Mesendoderm (in vitro differentiated cells): ENCODE measurements at regions not wholly inside any gene's neighbourhood (a gene's known extent, or its start where the extent isn't known, plus 50 kb on each side); places are given as distances from the start of the nearest gene placed in this dataset.
"Not testable (repeated sequence)": the region's sequence is repeated elsewhere in the genome, so short reads cannot be mapped to it uniquely, and the experiment has no call there.

Experiments used
- DNase-seq: peaks from one replicate; pipeline ENCODE4 v3.0.0; 2013
- H2AK5ac ChIP-seq: 2 replicates; pipeline ENCODE4 v1.6.1; 2013; ENCODE audit warnings: low read length, inconsistent platforms
- H2BK120ac ChIP-seq: 2 replicates; pipeline ENCODE4 v1.6.1; 2013; ENCODE audit warnings: low read depth, mild to moderate bottlenecking, low read length, moderate library complexity, mixed read lengths
- H2BK15ac ChIP-seq: replicated peaks from 2 replicates; pipeline ENCODE4 v1.6.1; 2013; ENCODE audit warnings: low read depth, mild to moderate bottlenecking, moderate library complexity
- H2BK5ac ChIP-seq: 2 replicates; pipeline ENCODE4 v1.6.1; 2013; ENCODE audit warnings: low read length, inconsistent platforms
- H3K18ac ChIP-seq: 2 replicates; pipeline ENCODE4 v1.6.1; 2013; ENCODE audit warnings: mild to moderate bottlenecking, low read length, mixed read lengths
- H3K23ac ChIP-seq: one replicate; pipeline ENCODE4 v1.6.1; 2013; ENCODE audit warnings: low read length
- H3K27ac ChIP-seq: 2 replicates; pipeline ENCODE4 v1.5.1; 2013; ENCODE audit warnings: low read depth, mild to moderate bottlenecking, inconsistent platforms, low read length, moderate library complexity
- H3K27me3 ChIP-seq: 2 replicates; pipeline ENCODE4 v1.6.1; 2013; ENCODE audit warnings: low read length, control low read depth, mild to moderate bottlenecking, inconsistent platforms; ENCODE audit not compliant: insufficient read depth, poor library complexity
- H3K36me3 ChIP-seq: 2 replicates; pipeline ENCODE4 v1.6.1; 2013; ENCODE audit warnings: low read length, inconsistent platforms; ENCODE audit not compliant: control insufficient read depth, insufficient read depth
- H3K4ac ChIP-seq: one replicate; pipeline ENCODE4 v1.6.1; 2013; ENCODE audit warnings: low read depth, mild to moderate bottlenecking, low read length, moderate library complexity
- H3K4me1 ChIP-seq: 2 replicates; pipeline ENCODE4 v1.6.1; 2013; ENCODE audit warnings: low read depth, low read length, inconsistent platforms; ENCODE audit not compliant: control insufficient read depth
- H3K4me2 ChIP-seq: 2 replicates; pipeline ENCODE4 v1.6.1; 2013; ENCODE audit warnings: low read length
- H3K4me3 ChIP-seq: 2 replicates; pipeline ENCODE4 v1.5.1; 2013; ENCODE audit warnings: mild to moderate bottlenecking, low read length
- H3K56ac ChIP-seq: one replicate; pipeline ENCODE4 v1.6.1; 2013; ENCODE audit warnings: low read length
- H3K79me1 ChIP-seq: 2 replicates; pipeline ENCODE4 v1.6.1; 2013; ENCODE audit warnings: low read length, inconsistent platforms
- H3K79me2 ChIP-seq: 2 replicates; pipeline ENCODE4 v1.6.1; 2013; ENCODE audit warnings: mild to moderate bottlenecking, low read length; ENCODE audit not compliant: control insufficient read depth, insufficient read depth
- H3K9ac ChIP-seq: 2 replicates; pipeline ENCODE4 v1.6.1; 2013; ENCODE audit warnings: low read length, inconsistent platforms
- H4K5ac ChIP-seq: one replicate; pipeline ENCODE4 v1.6.1; 2013; ENCODE audit warnings: low read length
- H4K8ac ChIP-seq: one replicate; pipeline ENCODE4 v1.6.1; 2013; ENCODE audit warnings: low read depth, mild to moderate bottlenecking, control low read depth, low read length, moderate library complexity
- WGBS: extraction: QIAGEN DNeasy Blood & Tissue Kit; methylation state at CpG from one replicate; pipeline ENCODE4 v1.1.7; 2013; ENCODE audit warnings: low lambda C conversion rate, missing lambda C conversion rate; ENCODE audit not compliant: insufficient coverage; ENCODE audit errors: extremely low coverage; 5-methylcytosine and 5-hydroxymethylcytosine counted together

DNA sequence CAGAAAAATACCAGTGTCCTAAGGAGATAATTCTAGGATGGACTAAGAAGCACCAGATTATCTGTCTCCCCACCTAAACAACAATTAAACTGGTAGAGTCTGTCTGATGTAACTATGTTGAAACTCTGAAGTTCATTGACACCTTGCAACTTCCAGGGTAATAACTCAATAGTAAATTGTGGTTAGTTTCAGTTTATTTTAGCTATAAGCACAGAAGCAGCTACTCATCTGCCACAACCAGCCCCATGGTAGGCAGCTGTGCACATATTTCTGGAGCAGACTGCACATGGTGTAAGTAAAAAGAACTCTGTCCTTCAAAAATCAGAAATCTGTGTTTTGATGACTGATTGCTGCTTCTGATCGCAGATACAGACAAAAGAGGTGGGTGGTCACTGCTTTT, 852.1 kb downstream of the CDH11 start:
- Histone ChIP-seq H2AK5ac (no peak overlapping the region), H3K4ac (no peak overlapping the region), H3K23ac (no peak overlapping the region), H3K9ac (no peak overlapping the region), H4K8ac (no peak overlapping the region), H3K4me2 (no peak overlapping the region), H3K79me2 (no peaks in the 10 kb centered on the region), H3K18ac (no peak overlapping the region), H3K36me3 (no peaks in the 10 kb centered on the region), H3K4me3 (no peak overlapping the region), H3K79me1 (no peaks in the 10 kb centered on the region), H3K27ac (no peak overlapping the region), H3K56ac (no peak overlapping the region), H2BK5ac (no peak overlapping the region), H3K4me1 (no peaks in the 10 kb centered on the region), H4K5ac (no peak overlapping the region), H2BK15ac (no peak overlapping the region), H2BK120ac (no peak overlapping the region), H3K27me3 (no peaks in the 10 kb centered on the region)
- WGBS, result no CpG with 5 or more reads among the region's 1 CpG
- no peak for DNase-seq

DNA sequence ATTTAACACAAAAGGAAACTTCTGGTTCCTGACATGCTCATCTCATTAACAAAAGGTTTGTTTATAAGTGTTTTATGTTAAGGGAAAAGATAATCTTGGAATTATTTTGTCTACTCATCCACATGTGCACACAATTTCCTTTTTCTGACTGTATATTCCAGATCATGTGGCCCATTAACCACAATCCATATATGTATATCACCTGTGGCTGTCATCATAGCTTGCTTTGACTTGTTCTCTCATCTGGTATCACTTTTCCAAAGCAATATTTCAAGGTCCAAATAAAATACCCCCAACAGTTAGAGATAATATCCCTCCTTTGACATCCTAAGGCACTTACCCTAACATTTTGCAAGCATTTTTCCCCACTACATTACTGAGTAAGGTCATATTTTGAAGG, 856.1 kb downstream of the CDH11 start:
- no peak overlapping the region for H2BK15ac ChIP-seq
- no peak overlapping the region for H3K18ac ChIP-seq
- no peak overlapping the region for H2BK5ac ChIP-seq
- no peaks in the 10 kb centered on the region for H3K79me1 ChIP-seq
- no peak for DNase-seq
- no peak overlapping the region for H3K27ac ChIP-seq
- no peaks in the 10 kb centered on the region for H3K79me2 ChIP-seq
- no peak overlapping the region for H3K9ac ChIP-seq
- H3K4me1 ChIP-seq, result no peaks in the 10 kb centered on the region
- no peak overlapping the region for H3K23ac ChIP-seq
- H3K4me2 ChIP-seq, result no peak overlapping the region
- no peak overlapping the region for H2AK5ac ChIP-seq
- no peaks in the 10 kb centered on the region for H3K36me3 ChIP-seq
- no peak overlapping the region for H3K4ac ChIP-seq
- H2BK120ac ChIP-seq, result no peak overlapping the region
- H3K4me3 ChIP-seq, result no peak overlapping the region
- no peak overlapping the region for H4K5ac ChIP-seq
- H3K56ac ChIP-seq, result no peak overlapping the region
- no peak overlapping the region for H4K8ac ChIP-seq
- H3K27me3 ChIP-seq, result no peaks in the 10 kb centered on the region

DNA sequence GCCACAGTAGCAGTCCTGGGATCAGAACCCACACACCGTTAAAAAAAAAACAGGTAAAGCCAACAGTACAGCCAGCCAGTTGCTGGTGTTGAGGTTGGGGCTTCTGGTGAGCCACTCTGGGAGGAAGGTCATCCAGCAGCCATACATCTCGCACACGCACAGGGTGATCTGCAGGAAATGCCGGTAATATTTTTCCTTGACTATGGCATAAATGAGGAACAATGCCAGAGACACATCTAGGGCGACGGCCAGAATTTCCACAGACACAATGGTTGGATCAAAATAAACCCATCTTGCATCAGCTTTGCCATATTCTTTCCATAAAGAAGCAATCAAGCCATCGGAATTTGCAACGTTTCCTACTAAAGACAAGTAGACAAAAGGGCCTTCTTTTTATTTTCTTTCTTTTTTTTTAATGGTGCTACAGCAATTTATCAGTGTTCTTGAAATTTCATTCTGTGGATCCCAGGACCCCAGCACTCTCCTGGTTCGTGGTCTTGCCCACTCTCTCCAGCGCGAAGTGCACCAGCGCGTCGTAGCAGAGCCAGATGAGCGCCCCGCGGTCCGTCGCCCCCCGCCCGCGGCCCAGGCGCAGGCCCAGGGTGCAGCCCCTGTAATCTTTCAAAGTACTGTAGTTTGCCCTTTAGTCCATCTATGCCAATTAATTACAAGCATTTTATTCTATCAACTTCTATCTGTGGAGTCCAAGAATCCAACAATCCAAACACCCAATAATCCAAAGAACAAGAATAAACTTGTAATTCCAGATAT, 861.0 kb downstream of the CDH11 start:
- no CpG with 5 or more reads among the region's 23 CpGs for WGBS
- H2BK5ac ChIP-seq, H3K79me2 ChIP-seq, H3K4me3 ChIP-seq, H3K4me1 ChIP-seq, H3K56ac ChIP-seq, H3K36me3 ChIP-seq, H3K18ac ChIP-seq, H3K79me1 ChIP-seq, H3K4ac ChIP-seq, DNase-seq, H2AK5ac ChIP-seq, H3K9ac ChIP-seq, H4K5ac ChIP-seq, H4K8ac ChIP-seq, H3K23ac ChIP-seq, H3K4me2 ChIP-seq, H2BK15ac ChIP-seq, H3K27ac ChIP-seq, H3K27me3 ChIP-seq, H2BK120ac ChIP-seq: not testable (repeated sequence)

- Histone ChIP-seq H3K27ac (no peak overlapping the region), H4K5ac (no peak overlapping the region), H3K9ac (no peak overlapping the region), H3K23ac (no peak overlapping the region), H3K56ac (no peak overlapping the region), H2AK5ac (no peak overlapping the region), H3K79me1 (no peaks in the 10 kb centered on the region), H3K36me3 (no peaks in the 10 kb centered on the region), H3K4me3 (no peak overlapping the region), H4K8ac (no peak overlapping the region), H2BK120ac (no peak overlapping the region), H3K4me2 (no peak overlapping the region), H3K79me2 (no peaks in the 10 kb centered on the region), H3K4ac (no peak overlapping the region), H2BK15ac (no peak overlapping the region), H2BK5ac (no peak overlapping the region), H3K4me1 (no peaks in the 10 kb centered on the region), H3K18ac (no peak overlapping the region), H3K27me3 (no peaks in the 10 kb centered on the region)
- DNase-seq, result no peak
- WGBS, result no CpG with 5 or more reads among the region's 4 CpGs
These were observed 867.2 kb downstream of the CDH11 start for GRCh38 chr16:64254443-64255367.

DNA sequence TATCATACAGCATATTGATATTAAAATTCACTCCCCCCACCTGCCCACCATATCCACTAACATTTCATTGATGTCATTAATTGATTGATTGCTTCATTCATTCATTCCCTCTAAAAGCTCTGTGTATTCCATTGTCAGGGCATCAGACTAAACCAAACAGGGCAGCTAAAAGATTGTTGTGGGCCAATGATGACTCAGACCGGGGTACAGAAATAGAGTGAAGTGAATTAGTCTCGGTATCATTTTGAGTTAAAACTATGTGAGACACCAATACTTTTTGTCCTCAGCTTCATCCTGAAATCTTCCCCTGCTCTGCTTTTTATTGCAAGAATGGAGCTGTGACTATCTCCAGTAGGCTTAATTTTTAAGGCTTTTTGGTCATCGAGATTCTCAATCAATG, 868.3 kb downstream of the CDH11 start:
- no peak overlapping the region for H4K8ac ChIP-seq
- H2AK5ac ChIP-seq, result no peak overlapping the region
- no CpG with 5 or more reads among the region's 3 CpGs for WGBS
- H3K79me1 ChIP-seq, result no peaks in the 10 kb centered on the region
- no peak overlapping the region for H3K18ac ChIP-seq
- no peak for DNase-seq
- H2BK15ac ChIP-seq, result no peak overlapping the region
- H3K4me1 ChIP-seq, result no peaks in the 10 kb centered on the region
- H3K79me2 ChIP-seq, result no peaks in the 10 kb centered on the region
- H2BK120ac ChIP-seq, result no peak overlapping the region
- no peak overlapping the region for H2BK5ac ChIP-seq
- no peak overlapping the region for H3K9ac ChIP-seq
- no peak overlapping the region for H3K4me2 ChIP-seq
- H3K4me3 ChIP-seq, result no peak overlapping the region
- no peak overlapping the region for H3K23ac ChIP-seq
- no peak overlapping the region for H3K4ac ChIP-seq
- no peak overlapping the region for H3K27ac ChIP-seq
- H3K56ac ChIP-seq, result no peak overlapping the region
- no peaks in the 10 kb centered on the region for H3K36me3 ChIP-seq
- H3K27me3 ChIP-seq, result no peaks in the 10 kb centered on the region
- H4K5ac ChIP-seq, result no peak overlapping the region
